ENCODE measurements at regions not wholly inside any gene's neighbourhood (a gene's known extent, or its start where the extent isn't known, plus 50 kb on each side); places are given as distances from the start of the nearest gene placed in this dataset.

GRCh38 chr19:46944918-46945628, 74.6 kb upstream of the NPAS1 start:
- DNase-seq (ENCODE audit: low read depth): peak; percentile 68

GRCh38 chr19:46945694-46946489, 73.7 kb upstream of the NPAS1 start:
- no peak for DNase-seq (ENCODE audit: low read depth)

- DNase-seq (ENCODE audit: low read depth): no peak
Measured at GRCh38 chr19:46946611-46947238, 72.9 kb upstream of the NPAS1 start.

GRCh38 chr19:46947866-46948265, 71.8 kb upstream of the NPAS1 start:
- no peak for DNase-seq (ENCODE audit: low read depth)

GRCh38 chr19:46950526-46951170, 69.0 kb upstream of the NPAS1 start:
- no peak for DNase-seq (ENCODE audit: low read depth)

- DNase-seq (ENCODE audit: low read depth): no peak
Measured at GRCh38 chr19:46951171-46951986, 68.3 kb upstream of the NPAS1 start.

GRCh38 chr19:46952874-46953273, 66.8 kb upstream of the NPAS1 start:
- no peak for DNase-seq (ENCODE audit: low read depth)

GRCh38 chr19:46953955-46954501, 65.6 kb upstream of the NPAS1 start:
- no peak for DNase-seq (ENCODE audit: low read depth)

- DNase-seq (ENCODE audit: low read depth): no peak
Measured at GRCh38 chr19:46954502-46954992, 65.1 kb upstream of the NPAS1 start.

GRCh38 chr19:46954993-46955812, 64.4 kb upstream of the NPAS1 start:
- DNase-seq (ENCODE audit: low read depth): no peak

GRCh38 chr19:46955813-46956371, 63.7 kb upstream of the NPAS1 start:
- DNase-seq (ENCODE audit: low read depth): no peak

GRCh38 chr19:46958532-46958931, 61.1 kb upstream of the NPAS1 start:
- no peak for DNase-seq (ENCODE audit: low read depth)

GRCh38 chr19:46959894-46960556, 59.6 kb upstream of the NPAS1 start:
- DNase-seq (ENCODE audit: low read depth): no peak

GRCh38 chr19:46962030-46962570, 57.5 kb upstream of the NPAS1 start:
- DNase-seq (ENCODE audit: low read depth): no peak

- no peak for DNase-seq (ENCODE audit: low read depth)
Measured at GRCh38 chr19:46963093-46963734, 56.4 kb upstream of the NPAS1 start.

GRCh38 chr19:46967578-46968032, 52.0 kb upstream of the NPAS1 start:
- DNase-seq (ENCODE audit: low read depth): no peak
